PC-9 (cell line): ENCODE measurements at regions not wholly inside any gene's neighbourhood (a gene's known extent, or its start where the extent isn't known, plus 50 kb on each side); places are given as distances from the start of the nearest gene placed in this dataset.

Experiments used
- BruUV-seq: library from RNA; stranded (reverse); fragments of 400-500 nt; replicated peaks from 2 replicates; lab custom pipeline; 2021; lab: Mats Ljungman, UMichigan
- CTCF ChIA-PET: fragments of 300-600 bp; sonication (Branson Sonifier 250); formaldehyde crosslinking; loops from one replicate; lab custom pipeline; 2022; ENCODE audit warnings: antibody characterized with exemption; lab: Charles Lee
- POLR2A ChIA-PET: fragments of 300-600 bp; sonication (Branson Sonifier 250); formaldehyde crosslinking; loops from one replicate; lab custom pipeline; 2022; ENCODE audit warnings: antibody characterized with exemption; ENCODE audit not compliant: unreplicated experiment; lab: Charles Lee
- DNase-seq, 2 experiments: peaks; one replicate each; pipeline versions ENCODE4 v3.0.0 to v3.0.0-alpha.2; 2015 to 2022; ENCODE audit warnings: mixed read lengths in 1 of 2
- H2AFZ ChIP-seq: fragments of 200-600 bp; sonication (generic); 2 replicates; pipeline ENCODE4 v1.8.1; 2017; ENCODE audit warnings: antibody characterized with exemption
- H3F3A ChIP-seq: fragments of 200-600 bp; sonication (generic); 2 replicates; pipeline ENCODE4 v1.8.1; 2017; ENCODE audit warnings: antibody characterized with exemption, mild to moderate bottlenecking, low read depth; ENCODE audit not compliant: insufficient read depth
- H3K27ac ChIP-seq: fragments of 200-600 bp; sonication (generic); 2 replicates; pipeline ENCODE4 v1.6.1; 2016; ENCODE audit warnings: mixed run types
- H3K27me3 ChIP-seq: fragments of 200-600 bp; sonication (generic); 2 replicates; pipeline ENCODE4 v1.6.1; 2016; ENCODE audit warnings: low read depth, mixed run types; ENCODE audit not compliant: insufficient read depth
- H3K36me3 ChIP-seq: fragments of 200-600 bp; sonication (generic); 2 replicates; pipeline ENCODE4 v1.6.1; 2016; ENCODE audit warnings: low read depth, mixed run types
- H3K4me1 ChIP-seq: fragments of 200-600 bp; sonication (generic); replicated peaks from 2 replicates; pipeline ENCODE4 v1.6.1; 2016; ENCODE audit warnings: mixed run types; ENCODE audit not compliant: insufficient read depth
- H3K4me2 ChIP-seq: fragments of 200-600 bp; sonication (generic); 2 replicates; pipeline ENCODE4 v1.6.1; 2017; ENCODE audit warnings: mixed run types
- H3K4me3 ChIP-seq: fragments of 200-600 bp; sonication (generic); 2 replicates; pipeline ENCODE4 v1.6.1; 2016; ENCODE audit warnings: mixed run types
- H3K79me2 ChIP-seq: fragments of 200-600 bp; sonication (generic); 2 replicates; pipeline ENCODE4 v1.6.1; 2017; ENCODE audit warnings: low read depth, mixed run types
- H3K9me2 ChIP-seq: fragments of 200-600 bp; sonication (generic); 2 replicates; pipeline ENCODE4 v1.8.1; 2017; ENCODE audit warnings: mild to moderate bottlenecking; ENCODE audit not compliant: insufficient read depth
- H3K9me3 ChIP-seq: fragments of 200-600 bp; sonication (generic); 2 replicates; pipeline ENCODE4 v1.8.1; 2016; ENCODE audit warnings: low read depth; ENCODE audit not compliant: insufficient read depth
- H4K20me1 ChIP-seq: fragments of 200-600 bp; sonication (generic); 2 replicates; pipeline ENCODE4 v1.8.1; 2017; ENCODE audit not compliant: insufficient read depth
- EZH2 ChIP-seq: fragments of 200-600 bp; sonication (generic); IDR thresholded peaks from 2 replicates; pipeline ENCODE4 v1.8.0; 2017; ENCODE audit warnings: antibody characterized with exemption, low read depth
- intact Hi-C: fragments of 100-400 bp; cut with micrococcal nuclease; formaldehyde crosslinking; loops from one replicate; pipeline ENCODE4 v1.10.0; 2022; ENCODE audit not compliant: unreplicated experiment
- TF ChIP-seq, protein P1 (sequence below): fragments of 200-600 bp; sonication (generic); conservative IDR thresholded peaks from 2 replicates; pipeline ENCODE4 v1.6.1; 2017; ENCODE audit warnings: mixed run types, antibody characterized with exemption, mild to moderate bottlenecking, moderate library complexity

DNA sequence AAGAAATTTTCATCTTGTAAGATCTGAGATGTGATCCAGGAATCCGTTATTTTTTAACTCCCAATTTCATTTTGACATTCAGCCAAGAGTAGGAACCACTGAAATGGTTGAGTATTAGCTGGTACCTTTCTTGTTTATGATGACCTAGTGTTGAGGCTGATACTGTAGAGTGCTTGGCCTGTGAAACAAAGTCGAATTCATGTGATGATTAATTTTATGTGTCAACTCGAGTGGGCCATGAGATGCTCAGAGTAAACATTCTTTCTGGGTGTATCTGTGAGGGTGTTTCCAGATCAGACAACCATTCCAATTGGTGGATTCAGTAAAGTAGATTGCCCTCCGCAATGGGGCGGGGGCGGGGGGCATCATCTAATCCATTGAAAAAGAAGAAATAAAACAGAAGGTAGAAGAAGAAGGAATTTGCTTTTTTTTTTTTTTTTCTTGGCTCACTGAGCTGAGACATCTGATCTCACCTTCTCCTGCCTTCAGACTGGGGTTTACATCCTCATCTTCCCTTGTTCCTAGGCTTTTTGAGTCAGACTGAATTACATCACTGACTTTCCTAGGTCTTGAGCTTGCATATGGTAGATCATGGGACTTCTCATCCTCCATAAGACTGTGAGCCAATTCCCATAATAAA is 264.6 kb upstream of the KCNJ16 start:
- peaks cover 12% of the 10 kb centered on the region; the same call in 1 of the 2 replicates for H3F3A ChIP-seq
- CTCF ChIA-PET, result interaction anchor here (0.7 kb wide), 1 partner anchor 332 kb away, joined by 6 read pairs; no protein-coding TSS in a partner anchor
- H3K4me3 ChIP-seq, result no peak overlapping the region
- no peak overlapping the region for H3K27ac ChIP-seq
- intact Hi-C loops, result no loop called here
- H3K27me3 ChIP-seq, result no peaks in the 10 kb centered on the region
- H2AFZ ChIP-seq, result no peak overlapping the region
- DNase-seq, result no peak
- no peaks in the 10 kb centered on the region for H4K20me1 ChIP-seq
- H3K79me2 ChIP-seq, result no peaks in the 10 kb centered on the region
- H3K9me3 ChIP-seq, result no peaks in the 10 kb centered on the region
- H3K36me3 ChIP-seq, result no peaks in the 10 kb centered on the region
- H3K4me2 ChIP-seq, result no peak overlapping the region
- BruUV-seq, result no TSS peak
- H3K4me1 ChIP-seq, result peaks cover 20% of the 10 kb centered on the region
- TF ChIP-seq, protein P1, sequence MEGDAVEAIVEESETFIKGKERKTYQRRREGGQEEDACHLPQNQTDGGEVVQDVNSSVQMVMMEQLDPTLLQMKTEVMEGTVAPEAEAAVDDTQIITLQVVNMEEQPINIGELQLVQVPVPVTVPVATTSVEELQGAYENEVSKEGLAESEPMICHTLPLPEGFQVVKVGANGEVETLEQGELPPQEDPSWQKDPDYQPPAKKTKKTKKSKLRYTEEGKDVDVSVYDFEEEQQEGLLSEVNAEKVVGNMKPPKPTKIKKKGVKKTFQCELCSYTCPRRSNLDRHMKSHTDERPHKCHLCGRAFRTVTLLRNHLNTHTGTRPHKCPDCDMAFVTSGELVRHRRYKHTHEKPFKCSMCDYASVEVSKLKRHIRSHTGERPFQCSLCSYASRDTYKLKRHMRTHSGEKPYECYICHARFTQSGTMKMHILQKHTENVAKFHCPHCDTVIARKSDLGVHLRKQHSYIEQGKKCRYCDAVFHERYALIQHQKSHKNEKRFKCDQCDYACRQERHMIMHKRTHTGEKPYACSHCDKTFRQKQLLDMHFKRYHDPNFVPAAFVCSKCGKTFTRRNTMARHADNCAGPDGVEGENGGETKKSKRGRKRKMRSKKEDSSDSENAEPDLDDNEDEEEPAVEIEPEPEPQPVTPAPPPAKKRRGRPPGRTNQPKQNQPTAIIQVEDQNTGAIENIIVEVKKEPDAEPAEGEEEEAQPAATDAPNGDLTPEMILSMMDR, result no peak
- no peak for TF ChIP-seq EZH2
- POLR2A ChIA-PET, result no interaction called here
- H3K9me2 ChIP-seq, result no peaks in the 10 kb centered on the region

DNA sequence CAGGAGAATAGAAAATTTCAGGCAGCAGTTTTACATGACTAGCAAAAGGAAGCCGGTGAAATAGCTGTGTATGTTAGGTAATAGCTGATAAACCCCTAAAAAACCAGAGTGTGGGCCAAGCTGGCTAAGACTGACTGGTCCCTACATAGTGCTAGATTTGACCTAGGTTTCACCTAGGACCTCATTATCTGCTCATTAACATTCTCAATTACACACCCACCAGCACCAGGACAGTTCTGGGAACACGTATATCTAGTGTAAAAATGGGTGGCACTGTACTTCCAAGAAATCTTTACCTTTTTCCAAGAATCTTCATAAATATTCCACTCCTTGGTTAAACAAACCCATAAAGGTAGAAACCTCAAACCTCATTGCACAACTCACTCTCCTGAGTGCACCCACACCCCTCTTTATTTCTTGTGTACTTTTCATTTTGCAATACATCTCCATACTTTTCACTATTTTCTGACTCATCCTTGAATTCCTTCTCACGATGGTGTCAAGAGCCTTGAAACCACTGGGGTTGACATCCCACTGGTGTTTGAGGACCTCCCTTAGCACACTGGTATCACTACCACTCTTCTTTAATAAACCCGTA is 262.7 kb upstream of the KCNJ16 start:
- ChIA-PET POLR2A (no interaction called here), CTCF (no interaction called here)
- DNase-seq, result peak in 1 of 2 experiments; percentile 90

DNA sequence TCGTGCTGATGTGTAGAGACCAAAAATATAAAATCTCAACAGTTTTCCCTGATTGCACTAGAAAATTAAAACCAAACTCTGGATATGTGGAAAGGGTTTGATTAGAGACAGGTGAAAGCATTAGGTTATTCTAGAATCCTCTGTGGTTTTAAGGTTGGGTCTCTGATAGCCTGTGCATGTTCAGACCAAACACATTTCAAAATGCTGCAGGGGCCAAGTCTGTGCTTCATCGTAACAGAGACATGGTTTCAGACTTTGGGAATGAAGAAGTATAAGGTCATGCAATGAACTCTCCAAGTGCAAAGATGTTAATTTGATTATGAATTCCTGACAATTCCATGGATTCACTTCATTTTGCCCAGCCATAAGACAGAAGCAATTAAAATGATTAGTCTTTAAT is 261.0 kb upstream of the KCNJ16 start:
- H4K20me1 ChIP-seq, result no peaks in the 10 kb centered on the region
- no peak overlapping the region for H3K4me3 ChIP-seq
- no peaks in the 10 kb centered on the region for H3K9me2 ChIP-seq
- H3K79me2 ChIP-seq, result no peaks in the 10 kb centered on the region
- H3K27ac ChIP-seq, result no peak overlapping the region
- BruUV-seq, result no TSS peak
- intact Hi-C loops, result no loop called here
- ChIA-PET CTCF (no interaction called here), POLR2A (no interaction called here)
- no peaks in the 10 kb centered on the region for H3K27me3 ChIP-seq
- no peaks in the 10 kb centered on the region for H3K36me3 ChIP-seq
- DNase-seq, result no peak
- no peak overlapping the region for H3K4me2 ChIP-seq
- H3K9me3 ChIP-seq, result no peaks in the 10 kb centered on the region
- TF ChIP-seq, protein P1, result no peak
- no peak for TF ChIP-seq EZH2
- peaks cover 12% of the 10 kb centered on the region; the same call in 1 of the 2 replicates for H3F3A ChIP-seq
- no peak overlapping the region for H2AFZ ChIP-seq
- H3K4me1 ChIP-seq, result peaks cover 20% of the 10 kb centered on the region

More for the DNA sequence above, 262.7 kb upstream of the KCNJ16 start:
- peaks cover 12% of the 10 kb centered on the region; the same call in 1 of the 2 replicates for H3F3A ChIP-seq
- H4K20me1 ChIP-seq, result no peaks in the 10 kb centered on the region
- H3K4me1 ChIP-seq, result peaks cover 20% of the 10 kb centered on the region
- H2AFZ ChIP-seq, result no peak overlapping the region
- H3K36me3 ChIP-seq, result no peaks in the 10 kb centered on the region
- TF ChIP-seq, protein P1, result no peak
- TF ChIP-seq EZH2, result no peak
- no peaks in the 10 kb centered on the region for H3K9me3 ChIP-seq
- peak overlapping the region; percentile 46 for H3K27ac ChIP-seq
- H3K4me3 ChIP-seq, result no peak overlapping the region
- intact Hi-C loops, result no loop called here
- no peaks in the 10 kb centered on the region for H3K27me3 ChIP-seq
- no peaks in the 10 kb centered on the region for H3K79me2 ChIP-seq
- H3K9me2 ChIP-seq, result no peaks in the 10 kb centered on the region
- no TSS peak for BruUV-seq
- H3K4me2 ChIP-seq, result peak overlapping the region; percentile 44
